ENCODE measurements at regions not wholly inside any gene's neighbourhood (a gene's known extent, or its start where the extent isn't known, plus 50 kb on each side); places are given as distances from the start of the nearest gene placed in this dataset.
"Not testable (repeated sequence)": the region's sequence is repeated elsewhere in the genome, so short reads cannot be mapped to it uniquely, and the experiment has no call there.

GRCh38 chr12:97797473-97797872, 334.9 kb downstream of the RMST start:
- intact Hi-C loops (cut with micrococcal nuclease) = no loop called here

GRCh38 chr12:97800561-97800960, 338.0 kb downstream of the RMST start:
- intact Hi-C loops (cut with micrococcal nuclease) = no loop called here

GRCh38 chr12:97801471-97802059, 339.0 kb downstream of the RMST start:
- intact Hi-C loops (cut with micrococcal nuclease) = no loop called here

GRCh38 chr12:97805146-97805545, 342.5 kb downstream of the RMST start:
- intact Hi-C loops (cut with micrococcal nuclease) = no loop called here

GRCh38 chr12:97813301-97813700, 350.7 kb downstream of the RMST start:
- intact Hi-C loops (cut with micrococcal nuclease) = no loop called here

- intact Hi-C loops (cut with micrococcal nuclease) = no loop called here
These were observed 359.2 kb downstream of the RMST start for GRCh38 chr12:97821806-97822205.

- intact Hi-C loops (cut with micrococcal nuclease) = no loop called here
These were observed 372.9 kb downstream of the RMST start for GRCh38 chr12:97835541-97835940.

GRCh38 chr12:97837401-97837800, 374.8 kb downstream of the RMST start:
- intact Hi-C loops (cut with micrococcal nuclease) = no loop called here

GRCh38 chr12:97848051-97848450, 385.4 kb downstream of the RMST start:
- intact Hi-C loops (cut with micrococcal nuclease) = no loop called here

GRCh38 chr12:97854477-97854876, 391.9 kb downstream of the RMST start:
- intact Hi-C loops (cut with micrococcal nuclease) = no loop called here

- intact Hi-C loops (cut with micrococcal nuclease) = no loop called here
These were observed 399.5 kb downstream of the RMST start for GRCh38 chr12:97862072-97862471.

GRCh38 chr12:97875064-97875463, 412.5 kb downstream of the RMST start:
- intact Hi-C loops (cut with micrococcal nuclease) = no loop called here

GRCh38 chr12:97876780-97877179, 414.2 kb downstream of the RMST start:
- intact Hi-C loops (cut with micrococcal nuclease) = no loop called here

- intact Hi-C loops (cut with micrococcal nuclease) = no loop called here
These were observed 414.8 kb downstream of the RMST start for GRCh38 chr12:97877404-97877803.

- intact Hi-C loops (cut with micrococcal nuclease) = no loop called here
These were observed 424.0 kb downstream of the RMST start for GRCh38 chr12:97886511-97887176.

- intact Hi-C loops (cut with micrococcal nuclease) = not testable (repeated sequence)
These were observed 435.3 kb downstream of the RMST start for GRCh38 chr12:97897881-97898280.

- intact Hi-C loops (cut with micrococcal nuclease) = no loop called here
These were observed 436.9 kb downstream of the RMST start for GRCh38 chr12:97899529-97899928.

- intact Hi-C loops (cut with micrococcal nuclease) = no loop called here
These were observed 437.4 kb downstream of the RMST start for GRCh38 chr12:97899956-97900355.

- intact Hi-C loops (cut with micrococcal nuclease) = no loop called here
These were observed 440.8 kb downstream of the RMST start for GRCh38 chr12:97903356-97903755.

- intact Hi-C loops (cut with micrococcal nuclease) = no loop called here
These were observed 444.9 kb downstream of the RMST start for GRCh38 chr12:97907504-97907903.

GRCh38 chr12:97910559-97910958, 448.0 kb downstream of the RMST start:
- intact Hi-C loops (cut with micrococcal nuclease) = no loop called here

- intact Hi-C loops (cut with micrococcal nuclease) = no loop called here
These were observed 450.3 kb downstream of the RMST start for GRCh38 chr12:97912943-97913342.

- intact Hi-C loops (cut with micrococcal nuclease) = no loop called here
These were observed 459.5 kb downstream of the RMST start for GRCh38 chr12:97921979-97922722.
